Activated T-cell treated with anti-CD3 and anti-CD28 coated beads, Interleukin-2, amount 50 U/mL, for 1 hour (primary cell): ENCODE measurements at regions not wholly inside any gene's neighbourhood (a gene's known extent, or its start where the extent isn't known, plus 50 kb on each side); places are given as distances from the start of the nearest gene placed in this dataset.

ENCODE experiments used
- DNase-seq: peaks from one replicate; pipeline ENCODE4 v3.0.0-alpha.2; 2020

- DNase-seq: no peak
Observed at GRCh38 chr18:29181151-29181901, 1004.4 kb upstream of the CDH2 start.

DNA sequence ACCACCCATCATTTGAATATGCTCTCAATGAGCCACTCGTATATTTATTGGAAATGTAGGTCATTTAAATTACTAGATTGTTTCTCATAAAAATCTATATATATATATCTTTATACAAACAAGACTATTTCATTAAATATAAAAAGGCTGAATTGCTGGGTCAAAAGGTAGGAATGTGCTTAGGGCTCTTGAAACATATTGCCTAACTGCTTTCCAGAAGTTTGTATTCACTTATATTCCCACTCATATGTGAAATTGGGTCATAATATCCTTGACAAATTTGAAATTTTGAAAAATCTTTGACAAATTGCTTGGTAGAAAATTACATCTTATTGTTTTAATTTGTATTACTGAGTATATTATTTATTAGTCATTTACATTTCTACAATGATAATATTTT is 999.8 kb upstream of the CDH2 start:
- no peak for DNase-seq

GRCh38 chr18:29174891-29175290 is 998.0 kb upstream of the CDH2 start:
- DNase-seq: no peak

GRCh38 chr18:29172756-29173067 is 995.8 kb upstream of the CDH2 start:
- DNase-seq: no peak

DNA sequence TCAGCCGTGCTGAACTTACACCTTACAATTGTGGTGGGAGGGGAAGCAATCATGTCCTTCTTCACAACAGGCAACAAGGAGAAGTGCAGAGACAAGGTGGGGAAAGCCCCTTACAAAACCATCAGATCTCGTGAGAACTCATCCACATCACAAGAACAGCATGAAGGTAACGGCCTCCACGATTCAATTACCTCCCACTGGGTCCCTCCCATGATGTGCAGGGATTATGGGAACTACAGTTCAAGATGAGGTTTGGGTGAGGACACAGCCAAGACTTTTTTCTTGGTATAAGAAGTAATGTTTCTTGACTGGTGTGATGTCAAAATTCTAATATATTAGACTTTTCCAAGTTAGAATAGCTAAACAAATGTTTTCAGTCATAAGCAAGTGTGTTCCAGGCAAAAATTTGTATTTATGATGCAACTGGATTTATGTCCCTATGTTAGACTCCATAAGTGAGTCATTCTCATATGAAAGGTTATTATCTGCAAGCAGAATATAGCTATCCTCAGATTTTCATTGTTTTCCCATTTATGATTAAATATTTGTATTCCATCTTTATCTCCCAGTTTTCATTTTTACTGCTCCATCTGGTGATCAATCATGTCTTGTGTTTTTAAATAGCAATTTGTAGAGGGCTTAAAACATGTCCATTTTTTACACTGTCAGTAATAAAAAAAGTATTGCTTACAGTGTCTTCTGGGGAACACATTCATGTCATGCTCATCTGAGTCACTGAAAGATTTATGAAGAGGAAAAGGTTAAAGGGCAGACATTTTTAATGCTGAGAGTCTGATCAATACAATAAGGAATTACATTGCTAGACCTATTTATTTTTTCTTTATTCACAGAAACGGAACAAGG is 995.2 kb upstream of the CDH2 start:
- no peak for DNase-seq

DNA sequence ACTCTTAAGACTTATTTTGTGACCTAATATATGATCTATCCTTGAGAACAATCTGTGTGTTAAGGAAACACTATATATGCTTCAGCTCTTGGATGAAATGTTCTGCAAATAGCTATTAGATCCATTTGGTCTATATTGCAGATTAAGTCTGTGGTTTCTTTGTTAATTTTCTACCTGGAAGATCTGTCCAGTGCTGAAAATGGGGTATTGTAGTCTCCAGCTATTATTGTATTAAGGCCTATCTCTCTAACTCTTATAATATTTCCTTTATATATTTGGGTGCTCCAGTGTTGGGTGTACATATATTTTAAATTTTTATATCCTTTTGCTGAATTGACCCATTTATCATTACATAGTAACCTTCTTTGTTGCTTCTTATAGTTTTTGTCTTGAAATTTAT is 992.7 kb upstream of the CDH2 start:
- no peak for DNase-seq

GRCh38 chr18:29164993-29165599 is 988.2 kb upstream of the CDH2 start:
- no peak for DNase-seq

- DNase-seq: no peak
Observed at GRCh38 chr18:29164020-29164706, 987.2 kb upstream of the CDH2 start.

GRCh38 chr18:29163596-29163995 is 986.7 kb upstream of the CDH2 start:
- DNase-seq: no peak

GRCh38 chr18:29161429-29161828 is 984.5 kb upstream of the CDH2 start:
- no peak for DNase-seq

GRCh38 chr18:29160170-29160569 is 983.2 kb upstream of the CDH2 start:
- DNase-seq: no peak

DNA sequence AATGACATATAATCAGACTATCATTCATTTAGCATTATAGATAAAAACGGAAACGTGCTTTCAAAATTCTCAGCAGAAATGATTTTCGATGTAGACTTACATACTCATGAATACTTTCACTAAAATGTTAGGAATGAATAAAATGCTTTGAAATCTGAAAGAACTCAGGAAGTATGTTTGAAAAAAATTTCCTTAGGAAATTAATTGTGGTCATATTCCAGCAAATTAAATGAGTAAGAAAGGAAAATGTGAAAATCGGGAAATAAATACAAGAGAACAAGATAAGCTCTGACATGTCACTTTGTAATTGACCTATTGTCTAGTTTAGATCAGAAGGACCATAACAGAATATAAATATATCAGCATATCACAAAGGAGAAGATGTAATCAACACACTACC is 981.0 kb upstream of the CDH2 start:
- DNase-seq: no peak

- no peak for DNase-seq
Observed at GRCh38 chr18:29157057-29157780, 980.3 kb upstream of the CDH2 start.

GRCh38 chr18:29156531-29156930 is 979.6 kb upstream of the CDH2 start:
- DNase-seq: no peak

- DNase-seq: no peak
Observed at GRCh38 chr18:29154758-29155725, 978.1 kb upstream of the CDH2 start.

- no peak for DNase-seq
Observed at GRCh38 chr18:29154196-29154757, 977.3 kb upstream of the CDH2 start.

- no peak for DNase-seq
Observed at GRCh38 chr18:29153091-29153490, 976.2 kb upstream of the CDH2 start.

- no peak for DNase-seq
Observed at GRCh38 chr18:29147944-29148343, 971.0 kb upstream of the CDH2 start.

DNA sequence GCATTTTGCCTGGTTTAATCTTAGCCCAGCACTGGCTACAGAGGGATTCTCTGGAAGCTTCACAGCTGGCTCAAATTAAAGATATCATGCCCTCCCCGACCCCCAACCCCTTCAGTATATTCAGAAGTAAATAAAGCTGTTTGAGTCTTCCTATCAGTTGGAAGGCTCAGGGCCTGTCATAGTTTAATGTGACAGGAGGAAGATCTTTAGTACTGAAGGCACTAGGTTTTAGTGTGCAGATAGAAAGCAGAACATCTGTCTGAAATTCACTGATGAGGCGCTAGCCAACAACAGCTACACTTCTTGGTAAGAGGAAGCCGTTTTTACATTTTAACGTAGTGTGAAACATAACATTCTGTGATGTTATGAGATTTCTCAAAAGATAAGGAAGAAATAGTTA is 969.1 kb upstream of the CDH2 start:
- no peak for DNase-seq

GRCh38 chr18:29140590-29140989 is 963.7 kb upstream of the CDH2 start:
- no peak for DNase-seq
